Activated gamma-delta T cell treated with Interleukin-2 at 50 U/mL for 16 hours (primary cell): ENCODE measurements at regions not wholly inside any gene's neighbourhood (a gene's known extent, or its start where the extent isn't known, plus 50 kb on each side); places are given as distances from the start of the nearest gene placed in this dataset.

Source experiments
- DNase-seq: peaks from one replicate; pipeline ENCODE4 v3.0.0-alpha.2; 2020

- DNase-seq = no peak
These were observed 1088.9 kb upstream of the TENM4 start for GRCh38 chr11:80529726-80530125.

GRCh38 chr11:80525663-80526405 lies 1085.0 kb upstream of the TENM4 start:
- no peak for DNase-seq

DNA sequence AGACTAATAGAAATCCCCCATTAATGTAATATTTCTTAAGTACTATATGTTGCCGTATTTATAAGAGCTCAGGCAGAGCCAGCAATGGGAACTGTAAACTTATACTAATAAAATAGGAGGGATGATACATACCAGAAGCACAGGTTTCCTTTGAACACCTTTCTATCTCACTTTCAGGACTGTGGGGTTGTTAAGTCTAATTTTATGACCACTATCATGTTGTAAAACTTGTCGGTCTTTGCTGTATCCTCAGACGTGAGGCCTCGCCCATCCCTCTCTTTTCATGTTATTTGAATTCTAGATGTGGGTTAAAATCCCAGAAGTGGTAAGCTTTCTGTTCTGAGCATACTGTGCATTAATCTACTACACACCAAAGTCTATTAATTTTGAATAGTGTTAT lies 1083.5 kb upstream of the TENM4 start:
- no peak for DNase-seq

DNA sequence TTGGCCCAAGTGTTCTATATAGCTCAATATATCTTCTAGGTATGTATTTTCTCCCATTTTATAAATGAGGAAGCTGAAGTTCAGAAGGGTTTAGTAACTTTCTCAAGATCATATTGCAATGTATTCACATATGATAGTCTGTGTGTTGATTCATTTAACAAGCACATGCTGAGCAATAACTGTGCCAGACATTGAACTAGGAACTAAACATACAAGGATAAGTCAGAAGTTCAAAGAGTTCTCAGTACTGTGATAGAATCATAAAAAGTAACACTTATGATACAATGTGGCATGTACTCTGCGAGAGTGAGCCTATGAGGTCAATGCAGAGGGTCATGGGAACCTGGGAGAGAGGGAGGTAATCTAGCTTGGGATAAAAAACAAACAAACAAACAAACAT lies 1082.2 kb upstream of the TENM4 start:
- no peak for DNase-seq

DNA sequence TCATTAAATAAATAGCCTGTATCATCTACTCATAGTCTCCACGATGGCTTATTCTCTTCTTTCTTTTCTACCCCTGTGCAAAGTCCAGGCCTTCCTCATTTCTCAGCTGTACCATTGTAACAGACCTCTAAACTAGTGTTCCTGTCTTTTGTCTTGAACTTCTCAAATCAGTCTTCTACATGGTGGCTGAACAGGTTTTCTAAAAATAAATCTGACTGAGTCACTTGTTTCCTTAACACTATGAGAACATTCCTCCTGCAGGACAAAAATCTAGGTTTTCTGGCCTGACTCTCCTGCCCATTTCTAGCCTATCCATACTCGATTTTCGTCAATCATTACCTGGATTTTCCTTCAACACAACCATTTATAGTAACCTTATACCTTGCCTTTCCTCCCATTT lies 1080.8 kb upstream of the TENM4 start:
- DNase-seq = no peak

GRCh38 chr11:80520507-80520887 lies 1079.7 kb upstream of the TENM4 start:
- DNase-seq = no peak

GRCh38 chr11:80519596-80520506 lies 1079.0 kb upstream of the TENM4 start:
- no peak for DNase-seq

DNA sequence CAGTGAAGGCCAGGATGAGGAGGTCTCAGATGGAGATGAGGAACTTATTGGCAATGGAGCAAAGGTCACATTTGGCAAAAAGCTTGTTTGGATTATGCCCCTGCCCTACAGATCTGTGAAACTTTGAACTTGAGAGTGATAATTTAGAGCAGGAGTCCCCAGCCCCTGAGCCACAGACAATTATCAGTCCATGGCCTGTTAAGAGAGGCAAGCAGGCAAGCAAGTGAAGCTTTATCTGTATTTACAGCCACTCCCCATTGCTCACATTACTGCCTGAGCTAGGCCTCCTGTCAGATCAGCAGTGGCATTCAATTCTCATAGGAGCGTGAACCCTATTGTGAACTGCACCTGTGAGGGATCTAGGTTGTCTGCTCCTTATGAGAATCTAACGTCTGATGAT lies 1076.9 kb upstream of the TENM4 start:
- DNase-seq = no peak

DNA sequence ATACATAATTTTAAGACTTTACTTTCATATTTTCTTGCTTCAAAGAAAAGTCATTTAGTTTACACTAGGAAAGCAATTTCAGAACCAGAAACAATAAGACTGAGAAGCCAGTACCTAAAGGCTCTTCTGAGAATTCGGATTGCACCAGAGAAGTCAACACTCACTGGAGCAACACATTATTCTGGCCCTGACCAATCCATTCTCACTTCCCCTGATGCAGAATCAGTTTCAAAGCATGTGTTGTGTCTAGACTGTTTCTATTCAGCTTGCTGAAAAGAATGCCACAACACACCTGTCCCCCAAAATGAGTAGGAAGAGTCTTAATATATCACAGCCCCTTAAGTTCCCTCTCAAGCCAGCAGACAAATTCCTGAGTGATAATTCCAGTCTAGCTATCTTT lies 1074.3 kb upstream of the TENM4 start:
- no peak for DNase-seq

- DNase-seq = no peak
These were observed 1071.7 kb upstream of the TENM4 start for GRCh38 chr11:80512491-80512890.

GRCh38 chr11:80505771-80506170 lies 1064.9 kb upstream of the TENM4 start:
- no peak for DNase-seq

DNA sequence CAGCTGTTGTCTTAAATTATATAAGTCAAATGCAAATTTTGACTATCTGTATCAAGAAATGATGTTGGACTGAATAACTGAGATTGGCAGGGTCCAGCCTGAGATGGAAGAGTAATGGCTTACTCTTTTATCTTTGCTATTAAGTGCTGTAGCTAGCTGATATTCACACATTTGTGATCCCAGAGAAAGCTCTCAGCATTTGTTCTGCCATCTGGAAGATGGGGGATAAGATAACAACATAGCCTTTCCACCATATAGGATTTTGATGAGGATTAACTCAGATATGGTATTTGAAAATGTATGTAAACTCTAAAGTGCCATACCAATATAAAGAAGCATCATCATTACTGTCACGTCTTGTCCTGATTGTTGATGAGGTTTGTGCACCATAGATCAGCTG lies 1063.2 kb upstream of the TENM4 start:
- DNase-seq = no peak

- no peak for DNase-seq
These were observed 1061.7 kb upstream of the TENM4 start for GRCh38 chr11:80502511-80502910.

DNA sequence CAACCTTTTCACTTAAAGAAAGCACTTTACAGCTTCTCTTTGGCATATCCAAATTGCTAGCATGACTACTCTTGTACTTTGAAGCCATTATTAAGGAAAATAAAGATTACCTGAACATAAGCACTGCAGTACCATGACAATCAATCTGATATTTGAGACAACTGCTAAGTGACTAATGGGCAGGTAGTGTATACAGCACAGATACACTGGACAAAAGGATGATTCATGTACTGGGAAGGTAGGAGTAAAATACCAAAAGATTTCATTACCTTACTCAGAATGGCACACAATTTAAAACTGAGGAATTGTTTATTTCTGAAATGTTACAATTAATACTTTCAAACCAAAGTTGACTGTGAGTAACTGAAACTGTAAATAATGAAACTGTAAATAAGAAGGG lies 1054.3 kb upstream of the TENM4 start:
- no peak for DNase-seq

- no peak for DNase-seq
These were observed 1047.1 kb upstream of the TENM4 start for GRCh38 chr11:80487952-80488351.

DNA sequence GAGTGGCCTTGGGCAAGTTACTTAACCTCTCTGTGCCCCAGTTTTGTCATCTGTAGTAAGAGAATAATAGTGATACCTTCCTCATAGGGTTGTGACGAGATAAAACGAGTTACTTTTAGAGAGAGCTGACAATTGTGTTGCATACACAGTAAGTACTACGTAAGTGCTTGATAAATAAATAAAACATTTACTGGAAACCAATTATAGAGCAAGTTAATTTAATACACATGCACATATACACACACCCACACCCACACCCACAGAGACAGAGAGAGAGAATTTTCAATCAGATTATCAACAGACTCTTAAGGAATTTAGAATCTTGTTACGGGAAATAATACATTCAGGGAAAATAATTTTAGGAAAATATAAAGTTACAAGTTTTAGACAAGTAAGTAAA lies 1045.8 kb upstream of the TENM4 start:
- no peak for DNase-seq

GRCh38 chr11:80477178-80477577 lies 1036.3 kb upstream of the TENM4 start:
- DNase-seq = no peak

DNA sequence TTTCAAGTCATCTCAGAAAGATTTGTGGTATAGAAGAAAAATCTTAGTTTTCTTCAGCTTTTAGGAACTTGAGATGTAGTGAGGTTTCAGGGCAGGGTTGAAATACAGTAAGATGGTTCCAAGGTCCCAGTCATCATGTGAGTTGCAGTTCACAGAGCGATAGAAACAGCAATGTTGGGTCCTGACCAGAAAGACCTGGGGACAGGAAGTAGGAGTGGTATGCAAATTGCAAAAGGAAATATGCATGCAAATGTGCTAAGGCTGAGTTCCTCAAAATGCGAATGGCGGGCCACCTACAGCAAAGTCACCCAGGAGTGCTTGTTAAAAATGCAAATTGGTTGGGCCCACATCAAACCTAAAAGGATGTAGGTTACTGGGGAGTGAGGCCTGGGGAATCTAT lies 1032.7 kb upstream of the TENM4 start:
- no peak for DNase-seq

GRCh38 chr11:80469871-80470270 lies 1029.0 kb upstream of the TENM4 start:
- no peak for DNase-seq

DNA sequence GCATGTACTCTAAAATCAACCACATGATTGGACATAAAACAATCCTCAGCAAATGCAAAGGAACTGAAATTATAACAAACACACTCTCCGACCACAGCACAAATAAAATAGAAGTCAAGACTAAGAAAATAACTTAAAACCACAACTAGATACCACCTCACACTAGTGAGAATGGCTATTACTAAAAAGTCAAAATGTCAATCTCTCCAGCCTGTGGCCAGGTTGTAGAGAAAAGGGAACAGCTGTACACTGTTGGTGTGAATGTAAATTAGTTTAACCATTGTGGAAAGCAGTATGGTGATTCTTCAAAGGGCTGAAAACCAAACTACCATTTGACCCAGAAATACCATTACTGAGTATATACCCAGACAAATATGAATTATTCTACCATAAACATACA lies 1025.7 kb upstream of the TENM4 start:
- no peak for DNase-seq

GRCh38 chr11:80462211-80462610 lies 1021.4 kb upstream of the TENM4 start:
- no peak for DNase-seq

GRCh38 chr11:80458376-80458775 lies 1017.5 kb upstream of the TENM4 start:
- no peak for DNase-seq

DNA sequence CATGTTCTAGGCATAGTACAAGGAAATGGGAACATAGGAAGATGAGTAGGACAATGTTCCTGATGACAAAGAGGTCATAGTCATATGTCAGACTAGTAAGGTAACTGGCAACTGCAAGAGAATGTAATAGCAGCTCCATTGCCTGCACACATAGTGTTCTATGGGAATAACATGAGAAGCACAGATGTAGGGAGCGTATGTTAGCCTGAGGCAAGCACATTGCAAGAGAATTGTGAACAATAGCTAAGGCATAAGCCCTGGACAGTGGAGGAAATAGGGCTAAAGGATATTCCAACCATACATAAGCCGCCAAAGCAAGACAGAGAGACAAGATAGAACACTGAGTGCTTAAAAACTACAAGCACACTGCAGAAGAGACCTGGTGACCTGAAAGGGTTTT lies 1017.0 kb upstream of the TENM4 start:
- no peak for DNase-seq

DNA sequence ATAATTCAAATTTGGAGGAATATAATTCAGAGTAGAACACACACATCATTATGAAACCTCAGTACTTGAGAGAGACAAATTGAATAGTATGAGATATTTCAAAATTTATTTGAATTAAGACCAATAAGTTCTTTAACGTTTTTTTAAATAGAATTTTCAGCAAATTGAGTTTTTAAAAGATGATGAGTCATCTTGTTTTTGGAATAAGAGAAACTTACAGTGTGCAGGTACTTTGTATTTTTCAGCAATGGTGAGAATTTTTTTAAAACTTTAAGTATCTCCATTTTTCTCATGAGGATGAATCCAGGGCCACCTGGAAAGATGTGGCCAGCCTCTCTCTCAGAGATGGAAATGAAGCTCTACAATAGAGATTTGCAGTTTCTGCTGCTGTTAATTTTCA lies 1015.0 kb upstream of the TENM4 start:
- DNase-seq = no peak
